ENCODE measurements at regions not wholly inside any gene's neighbourhood (a gene's known extent, or its start where the extent isn't known, plus 50 kb on each side); places are given as distances from the start of the nearest gene placed in this dataset.

DNA sequence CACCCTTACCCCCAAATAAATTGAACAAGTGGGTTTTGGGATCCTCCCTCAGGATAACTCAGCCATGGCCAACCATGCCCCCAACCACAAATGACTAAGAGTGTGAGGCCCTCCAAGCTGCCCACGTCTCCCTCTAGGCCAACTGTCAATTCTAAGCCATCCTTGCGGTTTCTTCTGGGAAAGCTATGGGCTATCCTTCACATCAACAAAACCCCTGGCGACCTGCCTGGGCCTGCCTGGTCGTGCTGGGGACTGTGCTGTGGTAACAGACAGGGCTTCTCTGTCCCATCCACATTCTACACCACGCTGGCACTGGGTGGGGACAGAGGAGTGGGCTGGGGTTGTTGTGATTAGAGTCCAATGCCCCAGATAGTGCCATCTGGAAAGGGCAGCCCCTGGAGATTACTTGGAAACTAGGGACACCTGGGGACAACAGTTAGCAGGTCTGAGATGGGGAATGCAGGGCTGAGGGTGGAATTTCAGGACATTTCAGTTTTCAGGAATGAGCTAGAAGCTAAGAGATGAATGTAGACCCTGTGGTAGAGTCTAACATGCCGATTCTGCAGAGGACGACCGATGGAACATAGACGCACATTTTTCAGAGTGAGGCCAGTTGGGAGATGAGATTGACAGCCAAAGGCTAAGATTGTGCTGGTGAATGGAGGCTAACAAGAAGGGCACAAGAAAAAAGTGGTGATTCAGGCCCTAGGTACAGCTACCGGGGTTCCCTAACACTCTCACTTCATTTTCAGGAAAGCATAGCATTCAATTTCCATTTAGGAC lies 131.9 kb downstream of the RASSF10 start:
- TF ChIP-seq POLR2A (IDR thresholded peaks at IDR 0.05) (no peak), POLR2AphosphoS5 (IDR thresholded peaks at IDR 0.05; ENCODE audit: insufficient read depth in 1 of 2, low read depth in 1 of 2) (no peak)
- TF ChIP-seq, protein P1, sequence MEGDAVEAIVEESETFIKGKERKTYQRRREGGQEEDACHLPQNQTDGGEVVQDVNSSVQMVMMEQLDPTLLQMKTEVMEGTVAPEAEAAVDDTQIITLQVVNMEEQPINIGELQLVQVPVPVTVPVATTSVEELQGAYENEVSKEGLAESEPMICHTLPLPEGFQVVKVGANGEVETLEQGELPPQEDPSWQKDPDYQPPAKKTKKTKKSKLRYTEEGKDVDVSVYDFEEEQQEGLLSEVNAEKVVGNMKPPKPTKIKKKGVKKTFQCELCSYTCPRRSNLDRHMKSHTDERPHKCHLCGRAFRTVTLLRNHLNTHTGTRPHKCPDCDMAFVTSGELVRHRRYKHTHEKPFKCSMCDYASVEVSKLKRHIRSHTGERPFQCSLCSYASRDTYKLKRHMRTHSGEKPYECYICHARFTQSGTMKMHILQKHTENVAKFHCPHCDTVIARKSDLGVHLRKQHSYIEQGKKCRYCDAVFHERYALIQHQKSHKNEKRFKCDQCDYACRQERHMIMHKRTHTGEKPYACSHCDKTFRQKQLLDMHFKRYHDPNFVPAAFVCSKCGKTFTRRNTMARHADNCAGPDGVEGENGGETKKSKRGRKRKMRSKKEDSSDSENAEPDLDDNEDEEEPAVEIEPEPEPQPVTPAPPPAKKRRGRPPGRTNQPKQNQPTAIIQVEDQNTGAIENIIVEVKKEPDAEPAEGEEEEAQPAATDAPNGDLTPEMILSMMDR (IDR thresholded peaks at IDR 0.05): no peak
- no peak for DNase-seq (ENCODE audit: extremely low spot score in 2 of 2)
- no peak overlapping the region for H3K27ac ChIP-seq

DNA sequence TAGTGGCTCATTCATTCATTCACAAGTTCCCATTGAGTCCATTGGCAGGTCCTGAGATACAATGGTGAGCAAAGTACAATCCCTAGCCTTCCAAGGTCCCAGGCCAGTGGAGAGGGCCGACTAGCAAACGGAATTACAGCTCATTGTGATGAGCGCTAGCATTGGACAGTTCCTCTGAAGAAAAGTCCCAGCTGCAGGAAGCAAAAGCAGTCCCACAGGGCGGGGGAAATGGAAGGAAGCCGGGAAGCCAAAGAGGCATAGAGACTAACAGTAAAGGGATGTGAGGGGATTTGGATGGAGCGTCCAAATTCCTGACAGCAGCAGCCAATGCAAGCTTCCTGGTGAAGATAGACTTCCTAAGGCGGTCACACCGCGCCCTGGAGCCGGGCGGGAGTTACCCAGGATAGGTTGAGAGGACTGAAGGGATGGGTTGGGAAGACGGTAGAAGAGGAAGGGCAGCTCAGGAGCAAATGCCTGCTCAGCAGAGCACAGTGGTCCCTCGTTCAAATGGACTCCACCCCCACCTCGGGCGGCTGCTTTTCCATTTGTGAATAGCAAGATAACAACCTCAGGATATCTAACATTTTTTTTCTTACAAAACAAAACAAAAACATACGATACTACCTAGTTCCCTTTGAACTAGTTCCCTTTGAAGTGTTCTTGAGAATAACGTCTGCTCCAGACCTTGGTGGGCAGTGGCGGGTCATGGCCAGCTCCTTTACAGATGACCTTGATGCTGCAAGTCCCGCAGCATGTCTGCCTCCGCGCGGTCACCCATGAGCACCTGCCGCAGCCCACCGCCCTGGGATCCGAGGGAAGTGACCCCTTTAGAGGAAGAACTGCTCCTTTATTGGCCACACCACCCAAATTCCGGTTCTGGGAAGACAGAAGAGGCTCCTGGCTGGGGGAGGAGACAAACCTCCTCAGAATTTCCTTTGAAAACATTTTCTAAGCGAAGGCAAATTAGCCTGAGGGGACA lies 132.9 kb downstream of the RASSF10 start:
- Histone ChIP-seq H3K36me3 (no peaks in the 10 kb centered on the region), H3K27ac (no peak overlapping the region), H3K4me1 (no peaks in the 10 kb centered on the region), H3K9me3 (no peaks in the 10 kb centered on the region), H3K27me3 (no peaks in the 10 kb centered on the region), H3K4me3 (no peak overlapping the region)
- TF ChIP-seq, protein P1 (IDR thresholded peaks at IDR 0.05): no peak
- no peak for TF ChIP-seq POLR2A (IDR thresholded peaks at IDR 0.05)
- TF ChIP-seq POLR2AphosphoS5 (IDR thresholded peaks at IDR 0.05; ENCODE audit: insufficient read depth in 1 of 2, low read depth in 1 of 2): no peak
- no peak for DNase-seq (ENCODE audit: extremely low spot score in 2 of 2)
- intact Hi-C loops (cut with DNase I): no loop called here

More for the DNA sequence above, 131.9 kb downstream of the RASSF10 start:
- Histone ChIP-seq H3K4me1 (no peaks in the 10 kb centered on the region), H3K9me3 (no peaks in the 10 kb centered on the region), H3K36me3 (no peaks in the 10 kb centered on the region), H3K4me3 (no peak overlapping the region), H3K27me3 (no peaks in the 10 kb centered on the region)
- intact Hi-C loops (cut with DNase I): no loop called here

DNA sequence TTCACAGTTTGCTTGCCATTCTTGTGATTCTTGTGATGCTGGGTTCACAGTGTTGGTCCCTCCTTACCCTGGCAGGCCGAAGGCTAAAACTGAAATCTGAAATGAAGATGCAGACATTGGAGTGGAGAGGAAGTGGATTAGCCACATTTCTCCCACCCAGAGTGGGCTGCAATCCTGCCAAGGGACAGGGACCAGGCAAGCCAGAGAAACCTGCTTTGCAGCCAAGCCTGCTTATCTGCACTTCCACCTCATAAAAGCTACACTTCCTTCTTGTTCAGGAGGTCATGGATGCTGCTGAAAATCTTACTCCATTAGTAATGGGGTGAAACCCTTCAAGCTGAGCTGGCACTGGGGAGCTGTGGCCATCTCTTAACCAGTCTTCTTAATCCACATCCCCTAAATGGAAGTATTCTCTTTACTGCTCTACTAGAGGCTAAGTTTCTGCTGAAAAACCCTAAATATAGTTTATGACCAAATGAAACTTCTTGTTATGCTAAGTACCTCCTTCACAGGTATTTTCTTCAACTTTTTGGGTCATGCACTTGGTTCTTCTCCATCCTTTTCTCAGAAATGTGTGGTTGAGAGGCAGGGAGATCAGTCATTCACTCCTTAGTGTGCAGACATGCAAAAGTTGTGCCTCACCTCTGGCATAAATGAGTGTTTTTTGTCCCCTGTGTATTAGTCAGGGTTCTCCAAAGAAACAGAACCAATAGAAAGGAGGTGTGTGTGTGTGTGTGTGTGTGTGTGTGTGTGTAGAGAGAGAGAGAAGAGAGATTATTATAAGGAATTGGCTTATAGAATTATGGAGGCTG lies 133.9 kb upstream of the BMAL1 start:
- H3K27me3 ChIP-seq: no peaks in the 10 kb centered on the region
- no peak overlapping the region for H3K27ac ChIP-seq
- no peaks in the 10 kb centered on the region for H3K36me3 ChIP-seq
- H3K9me3 ChIP-seq: no peaks in the 10 kb centered on the region
- intact Hi-C loops (cut with DNase I): no loop called here
- H3K4me1 ChIP-seq: no peaks in the 10 kb centered on the region
- TF ChIP-seq POLR2A (IDR thresholded peaks at IDR 0.05): no peak
- no peak for TF ChIP-seq POLR2AphosphoS5 (IDR thresholded peaks at IDR 0.05; ENCODE audit: insufficient read depth in 1 of 2, low read depth in 1 of 2)
- TF ChIP-seq, protein P1 (IDR thresholded peaks at IDR 0.05): no peak
- no peak overlapping the region for H3K4me3 ChIP-seq
- DNase-seq (ENCODE audit: extremely low spot score in 2 of 2): no peak

DNA sequence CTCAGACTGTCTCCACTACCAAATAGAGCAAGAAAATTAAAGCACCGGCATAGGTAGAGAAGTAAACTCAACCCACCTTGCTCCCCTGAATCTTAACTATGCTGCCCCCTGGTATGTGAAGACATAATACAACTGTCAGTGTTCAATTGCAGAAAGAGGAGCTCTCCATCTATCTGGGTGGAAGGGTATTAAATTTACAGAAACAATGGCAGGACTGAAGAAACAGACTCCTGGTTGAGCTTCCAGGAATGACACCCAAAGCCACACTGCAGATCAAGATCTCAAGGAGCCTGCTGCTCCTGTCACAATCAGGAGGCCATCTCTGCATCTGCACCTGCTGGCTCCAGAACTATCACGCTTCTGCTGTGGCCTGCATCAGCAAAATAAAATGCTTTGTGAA lies 132.1 kb upstream of the BMAL1 start:
- Histone ChIP-seq H3K4me3 (no peak overlapping the region), H3K27me3 (no peaks in the 10 kb centered on the region), H3K27ac (no peak overlapping the region), H3K36me3 (no peaks in the 10 kb centered on the region), H3K9me3 (no peaks in the 10 kb centered on the region), H3K4me1 (peaks cover 6% of the 10 kb centered on the region)
- DNase-seq (ENCODE audit: extremely low spot score in 2 of 2): no peak
- intact Hi-C loops (cut with DNase I): no loop called here
- TF ChIP-seq, protein P1 (IDR thresholded peaks at IDR 0.05): no peak
- TF ChIP-seq POLR2A (IDR thresholded peaks at IDR 0.05): no peak
- no peak for TF ChIP-seq POLR2AphosphoS5 (IDR thresholded peaks at IDR 0.05; ENCODE audit: insufficient read depth in 1 of 2, low read depth in 1 of 2)

Data from vagina (tissue), 2 donors.